Head of caudate nucleus (tissue), 42 donors: ENCODE measurements at regions not wholly inside any gene's neighbourhood (a gene's known extent, or its start where the extent isn't known, plus 50 kb on each side); places are given as distances from the start of the nearest gene placed in this dataset.

Experiments
- DNase-seq, 42 donors: peaks; one replicate each; pipeline versions ENCODE4 v3.0.0 to v3.0.0-alpha.2; 2020 to 2021; ENCODE audit warnings: mixed read lengths in 7 of 42
- intact Hi-C: fragments of 100-400 bp; cut with DNase I; formaldehyde crosslinking; loops from one replicate; pipeline ENCODE4 v1.15.0; 2022

DNA sequence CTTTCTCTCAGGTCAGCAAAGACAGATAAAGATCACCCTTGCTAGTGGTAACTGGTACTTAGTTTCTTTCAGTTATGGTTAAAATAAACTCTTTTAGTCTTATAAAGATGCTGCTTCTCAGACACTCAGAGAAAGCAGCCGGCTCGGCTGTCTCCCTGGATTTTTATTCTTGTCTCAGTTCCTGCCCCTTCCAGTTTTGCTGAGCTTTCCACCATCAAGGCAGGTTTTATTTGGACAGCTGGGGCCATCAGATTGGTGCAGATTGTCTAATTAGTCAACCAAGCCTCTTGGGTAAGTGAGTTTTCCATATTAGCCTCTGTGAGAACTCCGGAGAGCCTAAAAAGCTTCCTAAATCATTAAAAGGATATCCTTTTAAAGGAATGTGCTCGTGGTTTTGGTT, 130.8 kb upstream of the BMP4 start:
- intact Hi-C loops, result no loop called here
- no peak for DNase-seq

DNA sequence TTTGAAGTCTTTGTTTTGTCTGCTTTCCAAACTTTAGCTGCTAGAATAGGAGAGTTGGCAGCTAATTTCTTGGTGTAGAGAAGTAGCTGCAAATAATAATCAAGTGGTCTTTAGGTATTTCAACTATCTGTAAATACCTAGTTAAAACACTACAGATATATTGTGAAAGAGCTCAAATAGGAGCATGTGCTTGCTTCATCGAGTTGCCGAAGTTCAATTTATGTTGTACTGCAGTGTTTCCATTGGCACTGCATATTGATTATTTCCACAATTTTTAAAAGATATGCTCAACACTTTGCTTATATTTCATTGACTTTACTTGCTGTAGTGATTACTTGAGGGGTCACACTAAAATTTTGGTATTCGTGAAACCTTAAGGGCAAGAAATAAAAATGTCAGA, 131.6 kb upstream of the BMP4 start:
- DNase-seq, result no peak
- intact Hi-C loops, result no loop called here

DNA sequence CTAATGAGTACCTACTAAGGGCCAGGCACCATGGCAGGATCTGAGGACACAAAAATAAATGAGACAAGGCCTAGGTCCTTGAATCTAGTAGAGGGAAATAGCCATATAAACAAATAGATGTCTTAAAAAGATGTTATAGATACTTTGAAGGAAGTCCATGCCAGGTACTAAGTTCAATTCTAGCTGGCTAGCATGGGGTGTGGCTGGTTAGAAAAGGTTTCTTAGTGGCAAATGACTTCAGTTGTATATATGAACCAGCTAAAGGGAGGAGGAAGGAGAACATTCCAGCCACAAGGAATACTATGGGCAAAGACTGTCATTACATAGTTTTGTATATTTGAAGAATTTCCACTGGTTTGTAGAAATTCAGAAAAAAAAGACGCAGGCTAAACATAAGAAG, 133.6 kb upstream of the BMP4 start:
- intact Hi-C loops, result no loop called here
- DNase-seq, result no peak

DNA sequence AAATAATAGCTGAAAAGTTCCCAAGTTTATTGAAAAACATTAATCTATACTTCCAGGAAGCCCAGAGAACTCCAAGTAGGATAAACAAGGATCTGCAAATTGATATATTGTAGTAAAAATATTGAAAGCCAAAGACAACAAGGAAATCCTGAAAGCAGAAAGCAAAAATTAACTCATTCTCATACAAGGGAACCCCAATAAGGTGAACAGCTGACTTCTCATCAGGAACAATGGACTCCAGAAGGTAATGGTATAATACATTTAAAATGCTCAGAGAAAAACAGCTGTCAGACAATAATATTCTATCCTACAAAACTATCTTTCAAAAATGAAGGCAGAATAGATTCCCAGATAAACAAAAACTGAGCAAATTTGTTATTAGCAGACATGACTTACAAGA, 138.1 kb upstream of the BMP4 start:
- DNase-seq, result no peak
- intact Hi-C loops, result no loop called here

DNA sequence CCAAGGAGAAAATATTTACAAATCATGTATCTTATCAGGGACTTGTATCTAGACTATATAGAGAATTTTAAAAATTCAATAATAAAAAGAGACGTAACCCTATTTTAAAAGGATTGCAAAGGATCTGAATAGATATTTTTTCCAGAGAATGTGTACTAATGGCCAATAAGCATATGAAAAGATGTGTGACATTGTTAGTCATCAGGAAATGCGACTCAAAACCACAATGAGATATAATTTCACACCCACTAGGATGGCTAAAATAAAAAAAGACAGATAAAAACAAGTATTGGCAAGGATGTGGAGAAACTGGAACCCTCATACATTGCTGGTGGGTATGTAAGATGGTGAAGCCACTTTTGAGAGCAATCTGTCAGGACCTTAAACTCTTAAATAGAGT, 141.9 kb upstream of the BMP4 start:
- intact Hi-C loops, result no loop called here
- DNase-seq, result no peak

DNA sequence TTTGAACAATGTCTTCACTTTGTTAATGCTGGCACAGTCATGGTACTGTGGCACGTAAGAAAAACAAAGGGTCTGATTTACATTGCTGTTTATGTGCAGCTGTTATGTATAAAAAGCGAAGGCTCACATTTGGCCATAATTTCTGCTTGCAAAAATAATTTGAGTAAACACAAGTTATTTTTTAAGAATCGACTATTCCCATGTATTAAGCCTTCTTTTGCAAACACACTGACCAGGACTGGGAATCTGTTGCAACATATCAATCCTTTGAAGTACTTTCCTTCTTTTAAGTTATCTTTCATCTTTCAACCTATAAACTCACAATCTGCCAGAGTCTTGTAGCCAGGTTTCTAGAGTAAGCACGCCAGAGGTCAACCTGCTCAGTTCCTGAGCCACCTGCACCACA, 145.4 kb upstream of the BMP4 start:
- DNase-seq, result no peak
- intact Hi-C loops, result no loop called here

DNA sequence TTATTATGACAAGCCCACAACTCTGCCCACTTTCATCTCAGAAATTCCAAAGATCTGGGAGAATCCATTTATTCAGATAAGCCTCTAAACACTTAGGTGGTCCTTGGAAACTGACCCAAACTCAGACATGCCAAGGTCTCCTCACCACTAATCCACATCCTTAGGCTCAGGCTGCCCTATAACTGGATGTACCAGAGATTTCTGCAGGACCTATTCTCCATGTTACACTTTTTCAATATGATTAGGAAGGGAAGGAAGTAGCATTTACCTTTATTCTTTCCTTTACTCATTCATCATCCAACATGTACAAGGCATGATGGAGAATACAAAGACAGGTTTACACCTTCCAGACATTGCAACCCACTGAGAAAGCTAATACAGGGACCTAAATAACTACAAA, 145.9 kb upstream of the BMP4 start:
- no peak for DNase-seq
- intact Hi-C loops, result no loop called here

DNA sequence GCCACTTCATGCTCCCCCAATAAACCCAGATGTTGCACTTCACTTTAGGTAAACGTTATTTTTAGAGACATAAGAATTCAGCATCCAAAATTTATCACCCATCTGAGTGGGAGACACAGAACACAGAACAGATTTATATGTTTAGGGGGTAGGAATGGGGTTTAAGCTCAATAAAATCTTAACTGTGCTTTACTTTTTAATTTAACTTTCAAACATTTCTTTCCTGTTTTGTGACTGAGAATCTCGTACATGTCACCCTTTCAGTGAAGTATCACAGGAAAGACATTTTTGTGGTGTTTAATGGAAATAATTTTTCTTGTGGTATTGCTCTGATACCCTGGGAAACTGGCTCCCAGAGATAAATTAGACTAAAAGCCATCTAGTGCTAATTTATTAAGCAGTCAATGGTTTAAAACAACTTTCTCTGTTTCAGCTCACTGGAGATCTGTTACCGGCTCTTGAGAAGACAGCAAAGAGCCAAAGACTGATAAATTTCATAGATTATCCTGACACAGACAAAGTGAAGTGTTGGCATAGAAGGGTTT, 148.0 kb upstream of the BMP4 start:
- intact Hi-C loops, result no loop called here
- no peak for DNase-seq

DNA sequence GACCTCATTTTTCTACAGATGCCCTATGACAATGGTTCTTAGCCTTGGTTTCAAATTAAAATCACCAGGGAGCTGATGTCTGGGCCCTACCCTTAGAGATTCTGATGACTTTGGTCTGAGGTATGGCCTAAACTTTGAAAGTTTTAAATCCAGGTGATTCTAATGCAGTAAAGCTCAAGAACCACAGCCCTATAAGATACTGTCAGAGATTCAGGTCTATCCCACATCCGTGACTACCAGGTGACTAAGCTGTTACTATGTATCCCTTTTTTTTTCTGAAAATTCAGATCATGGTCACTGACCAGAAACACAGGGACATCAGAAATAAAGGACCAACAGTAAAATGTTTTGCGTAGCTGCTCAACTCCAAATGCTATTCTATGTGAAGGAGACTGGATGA, 148.8 kb upstream of the BMP4 start:
- no peak for DNase-seq
- intact Hi-C loops, result no loop called here

DNA sequence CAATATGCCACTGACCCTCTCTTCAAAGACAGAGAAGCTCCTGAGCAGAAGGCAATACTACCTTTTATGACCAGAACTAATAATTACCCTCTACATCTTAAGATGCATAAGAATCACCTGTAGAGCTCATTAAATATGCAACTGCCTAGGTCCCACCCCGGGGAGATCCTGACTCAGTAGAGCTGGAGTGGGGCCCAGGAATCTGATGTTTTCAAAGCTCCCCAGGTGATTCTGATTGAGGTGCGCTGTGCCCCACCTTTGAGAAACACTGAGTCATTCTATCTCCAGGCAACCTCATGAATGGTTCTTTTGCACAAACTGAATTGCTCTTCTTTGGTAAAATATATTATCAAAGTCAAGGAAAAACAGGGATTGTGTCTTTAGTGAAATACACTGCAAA, 149.3 kb upstream of the BMP4 start:
- intact Hi-C loops, result no loop called here
- no peak for DNase-seq

DNA sequence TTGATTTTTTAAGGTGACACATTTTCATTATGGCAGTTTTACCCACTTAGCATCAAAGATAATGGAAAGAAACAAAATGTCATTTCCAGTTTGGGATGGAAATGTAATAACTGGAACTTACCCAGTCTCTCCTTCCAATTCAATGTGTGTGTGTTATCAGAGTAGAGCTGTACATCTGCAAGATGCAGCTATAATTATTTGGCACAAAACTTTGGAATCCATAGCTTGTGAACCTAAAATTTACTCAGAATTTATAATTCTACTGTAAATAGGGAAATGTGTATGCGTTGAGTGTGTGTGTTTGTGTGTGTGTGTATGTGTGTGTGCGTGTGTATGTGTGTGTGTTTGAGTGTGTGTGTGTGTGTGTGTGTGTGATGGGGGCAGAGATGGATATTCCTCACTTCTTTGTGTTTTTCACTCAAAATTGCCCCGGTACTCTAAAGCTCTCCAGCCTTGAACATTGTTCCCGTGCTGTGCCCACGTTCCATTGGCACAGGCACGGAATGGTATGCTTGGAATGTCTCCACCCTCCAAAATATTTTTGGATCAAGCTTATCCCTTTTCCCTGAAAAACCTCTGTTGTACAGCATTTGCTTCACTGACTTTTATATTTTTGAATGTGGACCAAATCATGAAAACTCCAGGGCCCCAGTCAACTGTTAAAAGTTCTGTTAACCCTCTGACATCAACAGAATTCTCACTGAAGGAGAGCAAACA, 150.2 kb upstream of the BMP4 start:
- intact Hi-C loops, result no loop called here
- DNase-seq, result no peak

DNA sequence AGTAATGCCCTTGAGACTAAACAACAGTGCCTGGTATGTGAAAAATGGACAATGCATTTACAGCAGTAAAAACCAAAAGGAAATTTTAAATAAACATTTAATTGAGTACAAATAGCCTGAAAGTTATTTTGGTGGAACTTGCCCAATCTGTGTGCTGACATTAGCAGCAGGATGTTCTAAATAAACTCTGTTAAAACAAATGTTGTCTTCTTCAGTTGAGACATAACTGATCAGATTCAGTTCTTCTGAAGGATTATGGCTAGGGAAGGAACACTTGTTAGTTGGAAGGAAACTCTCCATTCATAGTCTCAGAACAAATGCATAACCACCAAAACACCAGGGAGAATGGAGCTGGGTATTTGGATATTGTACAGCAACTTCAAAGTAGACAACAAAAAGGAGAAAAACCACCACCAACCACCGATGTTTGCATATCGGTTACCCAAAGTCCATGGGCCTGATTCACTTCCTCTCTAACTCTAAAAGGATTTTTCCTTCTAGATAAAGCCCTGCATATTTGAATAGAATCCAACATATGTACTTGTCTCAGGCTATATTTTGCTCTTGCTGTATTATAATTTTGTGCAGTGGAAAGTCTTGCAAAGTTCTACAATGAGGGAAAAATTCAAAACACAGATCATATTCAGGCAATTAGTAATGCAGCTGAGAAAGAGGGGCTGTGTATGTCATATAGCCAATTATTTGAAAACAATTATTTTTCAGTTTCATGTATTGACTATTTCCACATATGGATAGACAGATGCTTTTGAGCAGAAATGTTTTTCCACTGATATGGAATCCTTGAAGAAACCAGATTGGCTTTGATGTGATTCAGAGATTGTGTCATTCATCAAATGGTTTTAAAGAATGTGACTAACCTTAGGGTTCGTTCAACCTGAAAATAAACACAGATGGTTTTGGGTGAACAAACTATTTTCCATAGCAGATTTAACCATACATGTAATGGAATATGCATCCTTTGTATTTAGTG, 152.2 kb upstream of the BMP4 start:
- no peak for DNase-seq
- intact Hi-C loops, result no loop called here

DNA sequence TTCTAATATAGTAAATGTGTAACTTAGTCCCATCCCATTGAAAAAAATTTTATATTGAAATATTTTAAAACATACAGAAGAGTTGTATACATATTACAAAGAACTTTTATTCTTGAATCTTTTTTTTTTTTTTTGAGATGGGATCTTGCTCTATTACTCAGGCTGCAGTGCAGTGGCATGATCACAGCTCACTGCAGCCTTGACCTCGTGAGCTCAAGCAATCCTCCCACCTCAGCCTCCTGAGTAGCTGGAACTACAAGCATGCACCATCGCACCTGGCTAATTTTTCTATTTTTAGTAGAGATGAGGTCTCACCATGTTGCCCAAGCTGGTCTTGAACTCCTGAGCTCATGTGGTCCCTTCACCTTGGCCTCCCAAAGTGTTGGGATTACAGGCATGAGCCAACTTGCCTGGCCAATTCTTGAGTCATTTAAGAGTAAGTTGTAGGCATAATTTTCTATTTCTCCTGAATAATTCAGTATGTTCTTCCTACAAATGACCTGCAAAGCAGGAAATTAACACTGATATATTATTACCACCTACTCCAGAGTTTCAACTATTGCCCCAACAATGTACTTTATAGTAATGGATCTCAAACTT, 153.0 kb upstream of the BMP4 start:
- DNase-seq, result no peak
- intact Hi-C loops, result no loop called here

DNA sequence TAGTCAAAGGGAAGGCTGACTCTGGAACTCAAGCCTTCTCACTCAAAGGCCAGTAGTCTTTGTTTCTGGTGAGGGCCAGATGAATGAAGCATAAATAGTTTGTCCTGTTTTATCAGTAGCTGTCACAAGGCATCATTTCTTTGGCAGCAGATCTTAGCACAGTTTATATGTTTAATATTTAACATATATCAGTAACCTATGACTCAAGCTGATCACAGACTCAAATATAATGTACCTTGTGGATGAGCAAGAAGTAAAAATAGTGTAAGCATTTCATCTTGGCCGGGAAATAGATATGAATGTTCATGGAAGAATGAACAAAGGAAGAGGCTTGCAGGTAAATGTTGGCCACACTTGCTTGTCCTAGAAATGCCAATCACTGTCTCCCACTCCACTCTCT, 158.3 kb upstream of the BMP4 start:
- intact Hi-C loops, result no loop called here

DNA sequence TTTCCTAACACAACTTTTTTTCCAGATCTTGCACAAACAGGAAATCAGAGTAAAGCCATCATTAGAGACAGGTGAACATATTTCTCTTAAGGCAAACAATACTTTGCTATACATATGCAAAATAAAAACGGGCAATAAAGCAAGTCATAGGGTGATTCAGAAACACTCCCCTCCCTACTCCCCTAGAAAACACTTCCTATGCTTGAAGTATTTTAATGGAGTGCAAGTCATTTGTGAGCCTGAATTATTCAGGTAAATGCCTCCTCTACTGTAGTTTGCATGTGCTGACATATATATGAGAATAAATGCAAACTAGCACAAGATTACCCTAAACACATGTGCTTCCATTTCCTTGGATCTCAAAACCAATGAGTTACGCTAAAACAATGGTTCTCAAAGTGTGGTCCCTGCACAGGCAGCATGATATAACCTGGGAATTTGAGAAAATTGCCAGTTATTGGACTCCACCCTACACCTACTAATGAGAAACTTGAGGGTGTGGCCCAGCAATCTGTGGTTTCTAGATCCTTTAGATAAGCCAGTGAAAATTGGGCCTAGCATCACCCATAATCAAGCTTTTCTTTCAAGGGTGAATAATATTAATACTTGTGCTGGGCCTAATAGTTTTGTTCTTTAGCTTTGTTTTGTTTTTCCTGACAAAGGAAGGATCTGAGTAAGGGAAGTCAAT, 159.7 kb upstream of the BMP4 start:
- DNase-seq, result no peak
- intact Hi-C loops, result no loop called here

More for the DNA sequence above, 158.3 kb upstream of the BMP4 start:
- peak in 1 of 42 donors; percentile 6 for DNase-seq

DNA sequence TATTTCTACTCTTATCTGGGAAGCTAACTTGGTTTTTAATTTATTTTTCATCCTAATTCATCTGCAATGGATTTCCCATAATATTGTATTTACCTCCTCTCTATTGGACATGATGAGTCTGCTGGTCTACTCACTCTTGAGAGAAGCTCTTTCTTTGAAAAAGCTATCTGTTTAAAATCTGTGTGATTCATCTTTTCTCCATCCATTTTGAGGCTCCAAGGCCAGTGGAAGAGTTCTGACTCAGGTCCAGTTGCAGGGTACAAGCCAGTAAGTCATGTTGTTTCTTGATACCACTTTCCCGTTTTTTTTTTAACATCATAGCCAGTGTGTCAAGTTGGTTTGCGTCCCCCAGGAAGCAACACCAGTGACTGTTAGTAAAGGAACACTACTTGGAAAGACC, 160.3 kb upstream of the BMP4 start:
- no peak for DNase-seq
- intact Hi-C loops, result no loop called here

DNA sequence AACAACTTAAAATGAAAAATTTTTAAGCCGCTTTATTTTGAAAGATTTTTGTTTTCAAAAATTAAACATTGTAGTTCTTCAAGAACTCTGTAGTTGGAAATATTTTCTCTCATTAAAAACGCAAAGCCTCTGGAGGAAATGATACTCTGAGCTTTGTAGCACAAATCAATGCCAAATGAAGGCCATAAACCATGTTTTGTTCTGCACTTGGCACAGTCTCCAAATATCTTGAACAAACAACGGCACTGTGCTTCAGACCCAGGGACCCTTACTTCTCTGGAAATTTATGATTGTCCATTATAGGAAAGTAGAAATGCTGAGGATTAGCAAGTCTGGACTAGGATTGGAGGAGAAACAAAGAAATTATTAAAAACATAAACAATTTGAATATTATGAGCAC, 160.8 kb upstream of the BMP4 start:
- intact Hi-C loops, result no loop called here
- DNase-seq, result peak in 5 of 42 donors; percentile 7 to 47 (median 18)

DNA sequence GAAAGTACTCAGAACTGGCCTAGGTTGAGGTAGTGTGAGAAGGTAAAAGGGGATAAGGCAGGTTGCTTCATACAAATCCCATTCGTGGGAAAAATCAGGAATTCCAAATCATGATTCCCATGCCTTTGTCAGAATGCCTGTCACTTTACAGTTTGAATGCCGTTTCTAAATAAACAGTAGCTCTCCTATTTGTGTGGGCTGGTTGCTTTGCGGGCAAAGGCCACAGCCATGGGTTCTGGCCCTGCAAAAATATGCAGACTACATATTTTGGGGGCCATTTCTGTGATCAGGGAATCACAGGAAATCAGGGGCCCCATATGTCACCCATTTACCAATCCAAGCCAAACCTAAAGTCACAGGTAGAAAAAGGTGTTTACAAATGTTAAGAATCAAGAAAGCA, 161.3 kb upstream of the BMP4 start:
- intact Hi-C loops, result no loop called here
- DNase-seq, result no peak

DNA sequence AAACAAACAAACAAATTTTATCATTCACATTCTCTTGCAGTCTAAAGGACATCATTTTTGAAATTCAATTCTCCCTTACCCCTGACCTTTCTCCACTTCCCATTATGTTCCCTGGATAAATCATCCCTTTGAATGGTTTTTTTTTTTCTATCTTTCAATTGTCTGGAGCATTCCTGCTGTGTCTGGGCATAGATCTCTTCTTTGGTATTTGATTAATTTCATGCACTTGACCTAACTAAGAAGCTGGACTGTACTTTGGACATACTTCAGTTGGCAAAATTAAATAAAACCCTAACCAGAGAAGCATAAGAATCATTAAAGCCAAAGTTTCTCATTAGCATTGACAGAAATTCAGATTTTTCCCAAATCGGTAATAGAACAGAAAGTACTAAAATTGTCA, 163.6 kb upstream of the BMP4 start:
- DNase-seq, result no peak
- intact Hi-C loops, result no loop called here
